HG03354 (cell line): ENCODE measurements at regions not wholly inside any gene's neighbourhood (a gene's known extent, or its start where the extent isn't known, plus 50 kb on each side); places are given as distances from the start of the nearest gene placed in this dataset.
"Not testable (repeated sequence)": the region's sequence is repeated elsewhere in the genome, so short reads cannot be mapped to it uniquely, and the experiment has no call there.

Source experiments
- ATAC-seq: cut with Tn5 transposase; IDR thresholded peaks from one replicate; pipeline ENCODE4 v1.9.1; 2021; ENCODE audit warnings: mild to moderate bottlenecking; ENCODE audit not compliant: unreplicated experiment, poor library complexity, severe bottlenecking

- ATAC-seq = no peak
Measured at GRCh38 chr15:30030345-30030744, 52.4 kb upstream of the GOLGA8J start.

GRCh38 chr15:30023798-30024295 lies 58.9 kb upstream of the GOLGA8J start:
- ATAC-seq = no peak

- no peak for ATAC-seq
Measured at GRCh38 chr15:30010746-30011145, 72.0 kb upstream of the GOLGA8J start.

GRCh38 chr15:30008156-30008555 lies 74.6 kb upstream of the GOLGA8J start:
- ATAC-seq = no peak

GRCh38 chr15:30001602-30002001 lies 81.2 kb upstream of the GOLGA8J start:
- ATAC-seq = no peak

GRCh38 chr15:29998033-29998432 lies 84.7 kb upstream of the GOLGA8J start:
- no peak for ATAC-seq

- no peak for ATAC-seq
Measured at GRCh38 chr15:29997499-29997898, 85.3 kb upstream of the GOLGA8J start.

GRCh38 chr15:29994284-29994683 lies 88.5 kb upstream of the GOLGA8J start:
- ATAC-seq = no peak

- ATAC-seq = no peak
Measured at GRCh38 chr15:29990954-29991353, 91.8 kb upstream of the GOLGA8J start.

- no peak for ATAC-seq
Measured at GRCh38 chr15:29990035-29990434, 92.7 kb upstream of the GOLGA8J start.

GRCh38 chr15:29988701-29989100 lies 94.1 kb upstream of the GOLGA8J start:
- ATAC-seq = no peak

GRCh38 chr15:29986946-29987345 lies 95.8 kb upstream of the GOLGA8J start:
- ATAC-seq = no peak

- no peak for ATAC-seq
Measured at GRCh38 chr15:29978411-29979382, 104.1 kb upstream of the GOLGA8J start.

- not testable (repeated sequence) for ATAC-seq
Measured at GRCh38 chr15:29974056-29974455, 108.7 kb upstream of the GOLGA8J start.

GRCh38 chr15:29972051-29972450 lies 110.7 kb upstream of the GOLGA8J start:
- no peak for ATAC-seq

GRCh38 chr15:29970402-29970695 lies 112.4 kb upstream of the GOLGA8J start:
- ATAC-seq = no peak

- no peak for ATAC-seq
Measured at GRCh38 chr15:29969562-29970401, 113.0 kb upstream of the GOLGA8J start.

GRCh38 chr15:29968895-29969561 lies 113.7 kb upstream of the GOLGA8J start:
- no peak for ATAC-seq

- no peak for ATAC-seq
Measured at GRCh38 chr15:29968099-29968894, 114.5 kb upstream of the GOLGA8J start.
